ENCODE measurements at regions not wholly inside any gene's neighbourhood (a gene's known extent, or its start where the extent isn't known, plus 50 kb on each side); places are given as distances from the start of the nearest gene placed in this dataset.

DNA sequence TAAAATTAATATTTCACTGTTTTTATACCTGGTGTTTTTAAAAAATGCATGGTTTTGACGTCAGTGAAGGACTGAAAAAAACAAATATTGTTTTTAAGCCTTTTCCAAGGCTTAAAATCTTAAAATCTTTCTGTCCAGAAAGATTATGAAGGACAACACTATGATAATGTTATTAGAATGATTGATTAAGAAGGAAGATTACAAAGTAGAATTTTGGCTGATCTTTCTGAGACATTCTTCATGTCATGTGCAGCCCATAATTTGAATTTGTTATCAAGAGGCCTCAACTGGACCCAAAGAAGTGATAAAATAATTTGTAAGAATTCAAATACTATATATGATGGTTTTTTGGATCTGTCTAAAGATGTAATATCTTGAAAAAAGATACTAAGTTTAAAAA, 584.4 kb upstream of the CXADR start:
- POLR2A ChIA-PET, result no interaction called here
- Mint-ChIP-seq H3K36me3 (ENCODE audit: low read depth) (no peaks in the 10 kb centered on the region), H3K9me3 (ENCODE audit: low read depth) (peaks cover 2% of the 10 kb centered on the region), H3K27ac (no peak overlapping the region), H3K4me3 (no peak overlapping the region), H3K27me3 (no peaks in the 10 kb centered on the region), H3K4me1 (no peaks in the 10 kb centered on the region)
- DNase-seq (no peak), ATAC-seq (no peak)
- intact Hi-C loops (cut with DNase I, micrococcal nuclease), result no loop called here
- CTCF ChIA-PET, result no interaction called here

DNA sequence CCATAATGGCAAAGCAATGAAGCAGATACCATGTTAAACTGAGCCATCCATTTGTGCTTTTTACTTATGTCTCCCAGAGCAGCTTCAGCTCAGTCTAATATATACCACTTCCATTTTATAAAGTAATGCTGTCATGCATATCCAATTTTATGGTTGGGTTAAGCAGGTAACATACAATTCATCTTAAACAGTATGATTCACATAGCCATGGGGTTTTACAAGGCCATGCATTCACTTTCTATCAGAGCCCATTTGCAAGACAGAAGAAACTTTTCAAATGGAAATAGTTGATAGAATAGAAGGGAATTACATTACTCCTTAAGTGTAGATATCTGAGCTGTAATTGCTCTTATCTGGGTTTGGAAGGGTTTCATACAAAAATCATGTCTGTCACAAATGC, 580.5 kb upstream of the CXADR start:
- DNase-seq, result no peak
- Mint-ChIP-seq H3K27ac (no peak overlapping the region), H3K27me3 (no peaks in the 10 kb centered on the region), H3K36me3 (ENCODE audit: low read depth) (no peaks in the 10 kb centered on the region), H3K4me1 (no peaks in the 10 kb centered on the region), H3K4me3 (no peak overlapping the region), H3K9me3 (ENCODE audit: low read depth) (peaks cover 1% of the 10 kb centered on the region)
- ChIA-PET POLR2A (no interaction called here), CTCF (interaction anchor here (0.6 to 1.1 kb wide), 2 partner anchors 21 to 405 kb away, joined by 3 to 4 read pairs; no protein-coding TSS in a partner anchor)
- intact Hi-C loops (cut with DNase I, micrococcal nuclease), result no loop called here
- no peak for ATAC-seq

DNA sequence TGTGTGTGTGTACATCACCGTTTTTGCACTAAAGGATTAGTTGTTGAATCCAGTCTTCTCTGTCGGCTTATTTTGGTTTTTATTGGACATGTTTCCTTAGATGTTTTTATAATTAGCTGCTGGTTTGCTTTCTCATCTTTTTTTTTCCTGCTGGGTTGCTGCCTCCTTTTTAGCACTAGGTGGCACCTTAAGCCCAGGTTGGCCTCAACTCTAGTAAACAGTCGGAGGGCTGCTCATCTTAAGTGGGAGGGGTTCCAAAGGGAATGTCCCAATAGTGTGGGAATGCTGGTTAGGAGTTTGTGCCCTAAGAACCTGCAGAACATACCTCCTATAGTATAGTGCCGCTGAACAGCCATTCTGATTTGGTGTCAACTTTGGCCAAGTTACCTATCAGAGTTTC, 570.1 kb upstream of the CXADR start:
- Mint-ChIP-seq H3K9me3 (ENCODE audit: low read depth) (peaks cover 23% of the 10 kb centered on the region), H3K36me3 (ENCODE audit: low read depth) (no peaks in the 10 kb centered on the region), H3K4me1 (no peaks in the 10 kb centered on the region), H3K27me3 (no peaks in the 10 kb centered on the region), H3K4me3 (no peak overlapping the region), H3K27ac (no peak overlapping the region)
- ATAC-seq (no peak), DNase-seq (no peak)
- ChIA-PET CTCF (no interaction called here), POLR2A (no interaction called here)
- intact Hi-C loops (cut with DNase I, micrococcal nuclease), result no loop called here

DNA sequence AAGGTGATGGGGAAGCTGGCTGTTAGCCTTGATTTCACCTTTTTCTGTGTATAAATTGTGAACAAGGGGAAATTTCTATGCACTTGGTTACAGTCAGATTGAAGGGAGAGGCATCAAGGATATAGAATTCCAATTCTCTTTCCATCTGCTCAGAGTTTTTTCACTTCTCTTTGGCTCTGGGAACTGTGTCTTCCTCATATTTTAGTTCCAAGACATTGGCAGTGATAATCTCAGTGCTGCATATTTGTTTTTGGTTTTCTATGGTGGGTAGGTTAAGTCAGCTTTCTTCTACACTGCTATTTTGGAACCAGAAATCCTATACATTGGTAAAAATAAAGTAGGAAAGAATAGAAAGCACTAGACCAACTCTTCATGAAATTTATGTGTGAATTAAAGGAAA, 569.6 kb upstream of the CXADR start:
- Mint-ChIP-seq H3K36me3 (ENCODE audit: low read depth) (no peaks in the 10 kb centered on the region), H3K9me3 (ENCODE audit: low read depth) (peaks cover 20% of the 10 kb centered on the region), H3K4me3 (no peak overlapping the region), H3K4me1 (no peaks in the 10 kb centered on the region), H3K27me3 (no peaks in the 10 kb centered on the region), H3K27ac (no peak overlapping the region)
- DNase-seq (no peak), ATAC-seq (no peak)
- ChIA-PET CTCF (no interaction called here), POLR2A (no interaction called here)
- intact Hi-C loops (cut with DNase I, micrococcal nuclease), result no loop called here

DNA sequence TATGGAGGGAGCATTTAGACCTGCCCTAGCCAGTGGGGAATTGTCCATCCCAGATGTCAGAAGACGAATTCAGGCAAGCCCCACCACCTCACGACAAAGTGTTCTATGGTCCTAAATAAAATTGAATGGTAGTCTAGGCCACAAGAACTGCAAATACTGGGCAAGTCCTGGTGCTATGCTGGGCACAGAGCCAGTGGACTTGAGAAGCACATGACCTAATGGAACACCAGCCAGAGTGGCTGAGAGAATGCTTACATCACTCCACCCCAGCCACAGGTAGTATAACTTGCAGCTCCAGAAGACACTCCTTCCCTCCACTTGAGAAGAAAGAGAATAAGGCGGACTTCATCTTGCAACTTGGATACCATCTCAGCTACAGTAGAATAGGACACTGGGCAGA, 567.3 kb upstream of the CXADR start:
- ChIA-PET POLR2A (no interaction called here), CTCF (no interaction called here)
- Mint-ChIP-seq H3K9me3 (ENCODE audit: low read depth) (peaks cover 11% of the 10 kb centered on the region), H3K27me3 (no peaks in the 10 kb centered on the region), H3K36me3 (ENCODE audit: low read depth) (no peaks in the 10 kb centered on the region), H3K4me1 (no peaks in the 10 kb centered on the region), H3K27ac (no peak overlapping the region), H3K4me3 (no peak overlapping the region)
- no peak for DNase-seq
- ATAC-seq, result no peak
- intact Hi-C loops (cut with DNase I, micrococcal nuclease), result no loop called here

DNA sequence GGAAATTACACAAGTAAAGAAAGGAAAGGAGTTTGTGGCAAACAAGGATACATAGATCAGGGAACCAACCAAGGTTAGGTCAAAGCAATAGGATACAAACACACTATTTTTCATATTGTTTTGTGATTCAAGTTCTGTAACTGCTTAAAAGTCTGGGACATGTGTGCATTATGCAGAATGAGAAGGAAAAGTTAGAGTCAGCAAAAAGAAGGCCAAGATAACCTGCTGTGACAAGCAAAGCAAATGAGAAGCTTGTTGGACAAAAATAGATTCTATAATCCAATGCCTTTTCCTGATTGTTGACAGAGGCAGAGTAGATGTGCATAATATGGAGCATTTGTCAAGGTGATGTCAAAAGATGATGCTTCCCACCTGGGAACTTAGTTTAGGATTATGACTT, 556.0 kb upstream of the CXADR start:
- intact Hi-C loops (cut with DNase I, micrococcal nuclease), result no loop called here
- DNase-seq (no peak), ATAC-seq (no peak)
- Mint-ChIP-seq H3K36me3 (ENCODE audit: low read depth) (no peaks in the 10 kb centered on the region), H3K27ac (no peak overlapping the region), H3K9me3 (ENCODE audit: low read depth) (no peaks in the 10 kb centered on the region), H3K4me1 (no peaks in the 10 kb centered on the region), H3K4me3 (no peak overlapping the region), H3K27me3 (no peaks in the 10 kb centered on the region)
- ChIA-PET CTCF (interaction anchor here (0.6 to 0.7 kb wide), 2 partner anchors 77 to 200 kb away, joined by 3 read pairs; no protein-coding TSS in a partner anchor), POLR2A (no interaction called here)

DNA sequence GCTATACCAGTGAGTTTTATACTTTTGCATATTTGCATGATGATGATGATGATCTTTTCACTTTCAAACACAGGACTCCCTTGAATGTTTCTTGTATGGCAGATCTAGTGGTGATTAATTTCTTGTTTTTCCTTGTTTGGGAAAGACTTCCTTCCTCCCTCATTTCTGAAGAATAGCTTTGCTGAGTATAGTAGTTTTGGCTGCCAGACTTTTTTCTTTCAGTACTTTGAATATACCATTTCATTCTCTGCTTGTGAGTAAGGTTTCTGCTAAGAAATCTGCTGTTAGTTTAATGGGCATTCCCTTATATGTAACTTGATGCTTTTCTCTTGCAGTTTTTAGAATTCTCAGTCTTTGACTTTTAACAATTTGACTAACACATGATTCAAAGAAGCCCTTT, 547.4 kb upstream of the CXADR start:
- Mint-ChIP-seq H3K4me3 (no peak overlapping the region), H3K9me3 (ENCODE audit: low read depth) (peaks cover 9% of the 10 kb centered on the region), H3K27ac (no peak overlapping the region), H3K36me3 (ENCODE audit: low read depth) (no peaks in the 10 kb centered on the region), H3K27me3 (no peaks in the 10 kb centered on the region), H3K4me1 (no peaks in the 10 kb centered on the region)
- no peak for DNase-seq
- no peak for ATAC-seq
- CTCF ChIA-PET, result no interaction called here
- intact Hi-C loops (cut with DNase I, micrococcal nuclease), result no loop called here
- POLR2A ChIA-PET, result no interaction called here

DNA sequence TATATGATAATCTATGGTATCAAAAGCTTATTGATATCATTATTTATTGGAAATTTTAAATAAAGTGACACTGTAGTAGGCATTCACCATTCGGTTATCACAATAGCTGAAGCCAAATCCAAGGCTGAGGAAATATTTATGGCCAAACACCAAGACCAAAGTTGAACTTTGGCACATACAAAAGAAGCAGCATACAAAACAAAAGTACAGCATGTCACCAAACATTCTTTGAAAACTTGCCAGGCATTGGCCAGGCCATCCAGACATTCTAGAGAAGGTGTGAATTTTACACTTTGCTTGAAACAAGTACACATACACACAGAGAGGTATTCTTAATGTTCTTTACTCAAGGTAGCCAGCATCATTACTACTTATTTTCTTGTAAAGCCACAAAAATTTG, 544.4 kb upstream of the CXADR start:
- intact Hi-C loops (cut with DNase I, micrococcal nuclease), result no loop called here
- H3K27me3 Mint-ChIP-seq, result no peaks in the 10 kb centered on the region
- POLR2A ChIA-PET, result no interaction called here
- CTCF ChIA-PET, result no interaction called here
- H3K36me3 Mint-ChIP-seq (ENCODE audit: low read depth), result no peaks in the 10 kb centered on the region
- H3K9me3 Mint-ChIP-seq (ENCODE audit: low read depth), result peaks cover 10% of the 10 kb centered on the region
- H3K27ac Mint-ChIP-seq, result no peak overlapping the region
- ATAC-seq (no peak), DNase-seq (no peak)
- H3K4me3 Mint-ChIP-seq, result no peak overlapping the region
- no peaks in the 10 kb centered on the region for H3K4me1 Mint-ChIP-seq

DNA sequence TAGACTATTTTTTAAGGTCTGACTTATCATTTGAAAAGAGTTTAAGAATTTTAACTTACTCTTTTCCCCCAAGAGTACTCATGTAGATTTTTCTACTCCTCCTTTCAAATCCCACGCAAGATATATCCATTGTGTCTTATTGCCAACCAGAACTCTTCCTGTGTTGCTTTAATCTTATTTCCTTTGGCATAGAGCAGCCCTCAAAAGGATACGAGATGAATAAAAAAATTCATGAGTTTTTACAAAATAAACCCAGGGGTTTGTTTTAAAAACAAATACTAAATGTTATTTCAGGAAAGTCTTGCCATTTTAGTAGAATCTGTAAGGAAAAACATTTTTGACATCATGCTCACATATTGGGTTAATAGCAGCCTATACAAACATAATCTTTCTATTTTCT, 543.2 kb upstream of the CXADR start:
- POLR2A ChIA-PET, result no interaction called here
- Mint-ChIP-seq H3K27me3 (no peaks in the 10 kb centered on the region), H3K36me3 (ENCODE audit: low read depth) (no peaks in the 10 kb centered on the region), H3K9me3 (ENCODE audit: low read depth) (peaks cover 9% of the 10 kb centered on the region), H3K4me1 (no peaks in the 10 kb centered on the region), H3K27ac (no peak overlapping the region), H3K4me3 (no peak overlapping the region)
- intact Hi-C loops (cut with DNase I, micrococcal nuclease), result no loop called here
- CTCF ChIA-PET, result interaction anchor here (0.6 kb wide), 1 partner anchor 199 kb away, joined by 3 read pairs; no protein-coding TSS in a partner anchor
- no peak for DNase-seq
- ATAC-seq, result no peak

DNA sequence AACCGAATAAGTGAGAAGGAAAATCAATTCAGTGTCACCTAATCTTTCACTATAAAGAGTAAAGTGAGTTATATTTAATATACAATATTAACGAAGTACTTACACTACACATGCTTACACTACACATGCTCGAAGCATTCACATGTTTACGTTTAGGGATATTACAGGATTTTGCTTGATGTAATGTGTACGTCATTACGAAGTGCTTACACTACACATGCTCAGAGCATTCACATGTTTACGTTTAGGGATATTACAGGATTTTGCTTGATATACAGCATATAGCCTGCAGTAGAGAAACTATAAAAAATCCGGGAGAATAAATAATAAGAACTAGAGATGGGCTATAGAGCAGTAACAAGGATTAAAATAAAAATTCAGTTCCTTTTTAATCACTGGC, 538.8 kb upstream of the CXADR start:
- intact Hi-C loops (cut with DNase I, micrococcal nuclease), result no loop called here
- Mint-ChIP-seq H3K4me3 (no peak overlapping the region), H3K27me3 (no peaks in the 10 kb centered on the region), H3K9me3 (ENCODE audit: low read depth) (peaks cover 2% of the 10 kb centered on the region), H3K27ac (no peak overlapping the region), H3K4me1 (no peaks in the 10 kb centered on the region), H3K36me3 (ENCODE audit: low read depth) (no peaks in the 10 kb centered on the region)
- ATAC-seq, result no peak
- no peak for DNase-seq
- ChIA-PET POLR2A (no interaction called here), CTCF (no interaction called here)

DNA sequence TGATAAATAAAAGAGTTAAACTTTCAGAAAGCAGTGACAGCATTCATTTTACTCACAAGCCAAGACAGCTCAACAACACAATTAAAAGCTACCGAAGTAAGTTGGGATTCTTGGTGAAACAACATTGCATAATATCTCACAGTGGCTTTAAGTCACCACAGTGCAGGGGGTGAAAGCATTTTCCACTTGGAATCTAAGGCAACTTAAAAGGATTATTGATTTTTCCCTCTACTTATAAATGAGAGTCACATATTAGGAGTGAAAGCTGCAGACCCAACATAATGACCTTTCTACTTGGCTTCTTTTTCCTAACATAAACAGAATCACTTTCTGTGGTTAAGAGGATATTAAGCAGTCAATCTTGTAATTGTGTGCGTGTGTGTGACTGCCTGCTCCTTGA, 536.6 kb upstream of the CXADR start:
- no peaks in the 10 kb centered on the region for H3K9me3 Mint-ChIP-seq (ENCODE audit: low read depth)

DNA sequence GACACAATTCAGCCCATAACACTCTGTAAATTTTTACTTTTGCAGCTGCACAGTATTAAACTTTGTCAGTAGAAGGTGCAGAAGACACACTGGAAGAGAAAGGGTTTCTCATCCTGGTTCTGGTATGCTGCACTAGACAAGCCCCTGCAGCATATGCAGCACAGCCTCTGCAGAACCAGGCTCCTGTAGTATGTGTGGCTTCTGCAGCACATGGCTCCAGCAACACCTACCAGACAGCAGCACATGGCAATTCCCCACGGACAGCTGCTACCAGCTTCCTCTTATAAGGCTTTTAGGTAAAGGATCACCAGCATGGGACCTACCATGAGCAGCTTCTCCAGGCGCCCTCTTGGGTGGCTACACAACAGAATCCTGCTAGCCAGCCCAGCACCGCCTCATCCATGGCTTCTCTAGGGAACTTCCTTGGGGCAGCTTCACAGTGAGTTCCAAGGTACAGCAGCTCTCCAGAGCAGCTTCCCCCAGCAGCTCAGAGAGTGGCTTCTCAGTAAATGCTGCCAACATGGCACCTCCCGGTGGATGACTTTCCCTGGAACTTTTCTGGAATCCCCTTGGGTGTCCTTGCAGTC, 534.4 kb upstream of the CXADR start:
- Mint-ChIP-seq H3K4me3 (no peak overlapping the region), H3K27me3 (no peaks in the 10 kb centered on the region), H3K4me1 (no peaks in the 10 kb centered on the region), H3K9me3 (ENCODE audit: low read depth) (no peaks in the 10 kb centered on the region), H3K27ac (no peak overlapping the region), H3K36me3 (ENCODE audit: low read depth) (no peaks in the 10 kb centered on the region)
- ChIA-PET CTCF (no interaction called here), POLR2A (no interaction called here)
- intact Hi-C loops (cut with DNase I, micrococcal nuclease), result no loop called here
- ATAC-seq (no peak), DNase-seq (no peak)

More for the DNA sequence above, 536.6 kb upstream of the CXADR start:
- H3K36me3 Mint-ChIP-seq (ENCODE audit: low read depth), result no peaks in the 10 kb centered on the region
- no peaks in the 10 kb centered on the region for H3K27me3 Mint-ChIP-seq
- no peak overlapping the region for H3K27ac Mint-ChIP-seq
- ChIA-PET POLR2A (no interaction called here), CTCF (no interaction called here)
- DNase-seq, result no peak
- no peak overlapping the region for H3K4me3 Mint-ChIP-seq
- ATAC-seq, result no peak
- H3K4me1 Mint-ChIP-seq, result no peaks in the 10 kb centered on the region
- intact Hi-C loops (cut with DNase I, micrococcal nuclease), result no loop called here

DNA sequence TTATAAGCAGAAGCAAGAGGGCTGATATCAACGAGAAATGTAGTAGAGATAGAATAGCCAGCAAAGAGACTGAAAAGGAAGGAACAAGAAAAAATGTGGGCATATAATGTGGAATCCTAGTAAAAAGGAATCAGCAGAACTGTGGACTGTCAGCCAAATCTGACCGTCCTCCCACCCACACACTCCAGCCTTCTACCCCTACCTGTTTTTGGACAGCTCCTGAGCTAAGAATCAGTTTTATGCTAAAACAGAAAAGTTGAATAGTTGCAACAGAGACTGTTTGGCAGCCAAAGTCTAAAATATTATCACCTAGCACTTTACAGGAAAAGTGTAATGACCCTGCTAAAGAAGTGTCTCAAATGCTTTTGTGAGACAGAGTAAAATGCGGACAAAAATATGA, 533.3 kb upstream of the CXADR start:
- Mint-ChIP-seq H3K4me3 (no peak overlapping the region), H3K27ac (no peak overlapping the region), H3K36me3 (ENCODE audit: low read depth) (no peaks in the 10 kb centered on the region), H3K9me3 (ENCODE audit: low read depth) (no peaks in the 10 kb centered on the region), H3K27me3 (no peaks in the 10 kb centered on the region), H3K4me1 (no peaks in the 10 kb centered on the region)
- no peak for DNase-seq
- POLR2A ChIA-PET, result no interaction called here
- no peak for ATAC-seq
- intact Hi-C loops (cut with DNase I, micrococcal nuclease), result no loop called here
- CTCF ChIA-PET, result no interaction called here
